Ishikawa (cell line): ENCODE measurements at regions not wholly inside any gene's neighbourhood (a gene's known extent, or its start where the extent isn't known, plus 50 kb on each side); places are given as distances from the start of the nearest gene placed in this dataset.

Experiments used
- CEBPB ChIP-seq: IDR thresholded peaks from 2 replicates; pipeline ENCODE4 v1.6.1; 2012
- CREB1 ChIP-seq: IDR thresholded peaks from 2 replicates; pipeline ENCODE4 v1.6.1; 2012; ENCODE audit warnings: low read depth
- EGR1 ChIP-seq: IDR thresholded peaks from 2 replicates; pipeline ENCODE4 v1.6.1; 2012
- EP300 ChIP-seq: IDR thresholded peaks from 2 replicates; pipeline ENCODE4 v1.6.1; 2012; ENCODE audit warnings: borderline replicate concordance
- FOXM1 ChIP-seq: IDR thresholded peaks from 2 replicates; pipeline ENCODE4 v1.6.1; 2012; ENCODE audit warnings: low read depth, borderline replicate concordance
- MAX ChIP-seq: IDR thresholded peaks from 2 replicates; pipeline ENCODE4 v1.6.1; 2012
- NFIC ChIP-seq: IDR thresholded peaks from 2 replicates; pipeline ENCODE4 v1.6.1; 2012
- RAD21 ChIP-seq: IDR thresholded peaks from 2 replicates; pipeline ENCODE4 v1.6.1; 2012; ENCODE audit warnings: low read depth
- REST ChIP-seq: IDR thresholded peaks from 2 replicates; pipeline ENCODE4 v1.6.1; 2012; ENCODE audit warnings: low read depth, mild to moderate bottlenecking
- TAF1 ChIP-seq: IDR thresholded peaks from 2 replicates; pipeline ENCODE4 v1.6.1; 2012; ENCODE audit warnings: low read depth, mild to moderate bottlenecking
- TCF12 ChIP-seq: IDR thresholded peaks from 2 replicates; pipeline ENCODE4 v1.6.1; 2012; ENCODE audit warnings: low read depth
- TEAD4 ChIP-seq: IDR thresholded peaks from 2 replicates; pipeline ENCODE4 v1.6.1; 2012
- USF1 ChIP-seq: IDR thresholded peaks from 2 replicates; pipeline ENCODE4 v1.6.1; 2012
- YY1 ChIP-seq: IDR thresholded peaks from 2 replicates; pipeline ENCODE4 v1.6.1; 2012; ENCODE audit warnings: low read depth
- ZBTB7A ChIP-seq: IDR thresholded peaks from 2 replicates; pipeline ENCODE4 v1.6.1; 2012; ENCODE audit warnings: low read depth

GRCh38 chr2:4340536-4340935 lies 637.2 kb downstream of the DCDC2C start:
- TF ChIP-seq EGR1 (no peak), USF1 (no peak), REST (no peak), NFIC (no peak), TEAD4 (no peak), FOXM1 (no peak), MAX (no peak), TAF1 (no peak), TCF12 (no peak), CREB1 (no peak), RAD21 (no peak), ZBTB7A (no peak), CEBPB (no peak), EP300 (no peak), YY1 (no peak)

GRCh38 chr2:4346628-4347027 lies 643.3 kb downstream of the DCDC2C start:
- TF ChIP-seq REST: no peak
- no peak for TF ChIP-seq YY1
- TF ChIP-seq TEAD4: no peak
- TF ChIP-seq EP300: no peak
- TF ChIP-seq TAF1: no peak
- TF ChIP-seq MAX: no peak
- TF ChIP-seq TCF12: no peak
- no peak for TF ChIP-seq USF1
- no peak for TF ChIP-seq CREB1
- no peak for TF ChIP-seq NFIC
- TF ChIP-seq RAD21: no peak
- no peak for TF ChIP-seq CEBPB
- TF ChIP-seq EGR1: no peak
- TF ChIP-seq ZBTB7A: no peak
- no peak for TF ChIP-seq FOXM1

- no peak for TF ChIP-seq RAD21
- no peak for TF ChIP-seq TEAD4
- TF ChIP-seq USF1: no peak
- no peak for TF ChIP-seq EP300
- TF ChIP-seq ZBTB7A: no peak
- TF ChIP-seq EGR1: no peak
- TF ChIP-seq FOXM1: no peak
- TF ChIP-seq TAF1: no peak
- TF ChIP-seq REST: no peak
- TF ChIP-seq CEBPB: no peak
- TF ChIP-seq YY1: no peak
- TF ChIP-seq MAX: no peak
- TF ChIP-seq NFIC: no peak
- no peak for TF ChIP-seq TCF12
- TF ChIP-seq CREB1: no peak
Measured at GRCh38 chr2:4353668-4354067, 650.3 kb downstream of the DCDC2C start.

GRCh38 chr2:4354164-4354563 lies 650.8 kb downstream of the DCDC2C start:
- no peak for TF ChIP-seq EGR1
- TF ChIP-seq TCF12: no peak
- no peak for TF ChIP-seq TAF1
- TF ChIP-seq REST: no peak
- no peak for TF ChIP-seq RAD21
- no peak for TF ChIP-seq FOXM1
- TF ChIP-seq MAX: no peak
- TF ChIP-seq ZBTB7A: no peak
- TF ChIP-seq YY1: no peak
- no peak for TF ChIP-seq TEAD4
- TF ChIP-seq CREB1: no peak
- TF ChIP-seq NFIC: no peak
- TF ChIP-seq USF1: no peak
- TF ChIP-seq CEBPB: no peak
- TF ChIP-seq EP300: no peak
